Breast epithelium (tissue), 3 donors: ENCODE measurements at regions not wholly inside any gene's neighbourhood (a gene's known extent, or its start where the extent isn't known, plus 50 kb on each side); places are given as distances from the start of the nearest gene placed in this dataset.

Source experiments
- CTCF ChIP-seq, 3 donors: fragments of 450-650 bp; IDR thresholded peaks; one replicate each; pipeline ENCODE4 v1.5.1; 2016 to 2017; ENCODE audit warnings: antibody characterized with exemption in 3 of 3, mild to moderate bottlenecking in 3 of 3, moderate library complexity in 3 of 3
- POLR2A ChIP-seq: fragments of 450-650 bp; IDR thresholded peaks from one replicate; pipeline ENCODE4 v1.6.1; 2016; ENCODE audit warnings: antibody characterized with exemption, mild to moderate bottlenecking, moderate library complexity
- POLR2AphosphoS5 ChIP-seq, 3 donors: sonication (generic); formaldehyde crosslinking; IDR thresholded peaks; one replicate each; pipeline ENCODE4 v1.6.1; 2017; ENCODE audit warnings: antibody characterized with exemption in 3 of 3

DNA sequence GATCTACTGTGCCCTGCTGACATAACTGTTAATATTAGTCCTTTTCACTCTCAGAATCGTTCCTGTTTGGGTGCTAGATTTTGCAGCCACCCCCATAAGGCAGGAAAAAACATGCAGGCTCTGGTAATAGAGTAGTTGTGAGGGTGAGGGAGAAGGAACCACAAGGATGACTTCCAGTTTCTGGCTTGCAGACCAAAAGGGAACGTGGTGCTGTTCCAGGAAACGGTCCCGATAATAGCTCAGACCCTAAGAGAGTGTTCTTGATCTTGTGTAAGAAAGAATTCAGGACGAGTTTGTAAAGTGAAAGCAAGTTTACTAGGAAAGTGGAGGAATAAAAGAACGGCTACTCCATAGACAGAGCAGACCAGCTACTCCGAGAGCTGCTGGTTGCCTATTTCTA, 50.7 kb upstream of the RHOU start:
- no peak for TF ChIP-seq POLR2AphosphoS5 (IDR thresholded peaks at IDR 0.05)
- TF ChIP-seq CTCF (IDR thresholded peaks at IDR 0.05): no peak
- no peak for TF ChIP-seq POLR2A
